ENCODE measurements at regions not wholly inside any gene's neighbourhood (a gene's known extent, or its start where the extent isn't known, plus 50 kb on each side); places are given as distances from the start of the nearest gene placed in this dataset.

DNA sequence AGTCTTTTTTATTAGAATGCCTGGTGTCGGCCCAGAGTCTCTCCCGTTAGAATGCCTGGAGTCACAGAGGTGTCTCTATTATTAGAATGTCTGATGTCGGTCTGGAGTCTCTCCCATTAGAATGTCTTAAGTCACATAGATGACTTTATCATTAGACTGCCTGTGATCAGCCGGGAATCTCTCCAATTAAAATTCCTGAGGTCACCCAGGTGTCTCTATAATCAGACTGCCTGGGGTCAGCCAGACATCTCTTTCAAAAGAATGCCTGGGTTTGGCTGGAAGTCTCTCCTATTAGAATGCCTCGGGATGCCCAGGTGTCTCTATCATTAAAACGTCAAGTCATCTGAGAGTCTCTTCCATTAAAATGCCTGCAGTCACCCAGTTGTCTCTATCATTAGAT lies 1493.9 kb downstream of the UQCRFS1 start:
- TF ChIP-seq POLR2AphosphoS5 (IDR thresholded peaks at IDR 0.05) (no peak), CTCF (IDR thresholded peaks at IDR 0.05 in 8 of 11, conservative IDR thresholded peaks at IDR 0.05 in 3 of 11) (no peak)

Measured in spleen (tissue), 7 donors.